Memory B cell (primary cell): ENCODE measurements at regions not wholly inside any gene's neighbourhood (a gene's known extent, or its start where the extent isn't known, plus 50 kb on each side); places are given as distances from the start of the nearest gene placed in this dataset.

Experiments
- ATAC-seq: fragments of 150-1000 bp; cut with Tn5 transposase; 2 replicates; pipeline ENCODE4 v1.10.0; 2021; ENCODE audit warnings: low read depth, mild to moderate bottlenecking, moderate library complexity
- DNase-seq, 2 donors: peaks; one replicate each; pipeline ENCODE4 v3.0.0; 2022; ENCODE audit warnings: low spot score in 2 of 2
- H3K27ac Mint-ChIP-seq: one replicate; pipeline ENCODE4 v1.8.0; 2022; ENCODE audit warnings: mild to moderate bottlenecking, moderate library complexity, mixed read lengths
- H3K27me3 Mint-ChIP-seq: one replicate; pipeline ENCODE4 v1.8.0; 2022; ENCODE audit warnings: mixed read lengths
- H3K36me3 Mint-ChIP-seq: one replicate; pipeline ENCODE4 v1.8.0; 2022; ENCODE audit warnings: mild to moderate bottlenecking, mixed read lengths
- H3K4me1 Mint-ChIP-seq: one replicate; pipeline ENCODE4 v1.8.0; 2022; ENCODE audit warnings: mixed read lengths
- H3K4me3 Mint-ChIP-seq: one replicate; pipeline ENCODE4 v1.8.0; 2022; ENCODE audit warnings: mild to moderate bottlenecking, moderate library complexity, mixed read lengths
- H3K9me3 Mint-ChIP-seq: one replicate; pipeline ENCODE4 v1.8.0; 2022; ENCODE audit warnings: mixed read lengths

GRCh38 chr3:159443266-159443665, 545.4 kb upstream of the IL12A start:
- H3K27ac Mint-ChIP-seq, result no peak overlapping the region

GRCh38 chr3:159447841-159448240, 540.8 kb upstream of the IL12A start:
- H3K4me1 Mint-ChIP-seq, result no peaks in the 10 kb centered on the region
- peaks cover 6% of the 10 kb centered on the region for H3K9me3 Mint-ChIP-seq
- no peaks in the 10 kb centered on the region for H3K27me3 Mint-ChIP-seq
- no peak overlapping the region for H3K27ac Mint-ChIP-seq
- no peak overlapping the region for H3K4me3 Mint-ChIP-seq
- no peak for DNase-seq
- no peak for ATAC-seq
- no peaks in the 10 kb centered on the region for H3K36me3 Mint-ChIP-seq

More at GRCh38 chr3:159443266-159443665, 545.4 kb upstream of the IL12A start:
- ATAC-seq (no peak), DNase-seq (no peak)
- no peaks in the 10 kb centered on the region for H3K27me3 Mint-ChIP-seq
- no peak overlapping the region for H3K4me3 Mint-ChIP-seq
- H3K36me3 Mint-ChIP-seq, result no peaks in the 10 kb centered on the region
- H3K9me3 Mint-ChIP-seq, result peaks cover 8% of the 10 kb centered on the region
- H3K4me1 Mint-ChIP-seq, result no peaks in the 10 kb centered on the region

DNA sequence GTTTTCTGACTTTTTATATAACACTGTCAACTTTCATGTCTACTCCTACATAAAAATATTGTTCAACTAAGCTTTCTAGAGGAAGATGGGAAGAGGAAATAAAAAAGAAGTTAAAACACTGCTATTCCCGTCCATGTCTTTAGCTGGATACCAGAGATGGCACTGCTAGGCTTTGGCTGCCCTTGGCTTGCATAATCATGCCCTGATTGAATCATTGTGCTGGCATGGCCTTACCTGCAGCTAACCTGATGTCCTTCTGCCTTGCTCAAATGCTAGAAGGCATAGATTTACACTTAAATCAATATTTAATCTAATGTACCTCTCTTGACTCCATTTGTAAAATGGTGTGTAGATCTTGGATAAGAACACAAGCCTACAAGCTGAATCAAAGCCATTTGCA, 539.7 kb upstream of the IL12A start:
- Mint-ChIP-seq H3K27ac (no peak overlapping the region), H3K27me3 (no peaks in the 10 kb centered on the region), H3K36me3 (no peaks in the 10 kb centered on the region), H3K4me1 (no peaks in the 10 kb centered on the region), H3K9me3 (peaks cover 6% of the 10 kb centered on the region), H3K4me3 (no peak overlapping the region)
- ATAC-seq (no peak), DNase-seq (no peak)

DNA sequence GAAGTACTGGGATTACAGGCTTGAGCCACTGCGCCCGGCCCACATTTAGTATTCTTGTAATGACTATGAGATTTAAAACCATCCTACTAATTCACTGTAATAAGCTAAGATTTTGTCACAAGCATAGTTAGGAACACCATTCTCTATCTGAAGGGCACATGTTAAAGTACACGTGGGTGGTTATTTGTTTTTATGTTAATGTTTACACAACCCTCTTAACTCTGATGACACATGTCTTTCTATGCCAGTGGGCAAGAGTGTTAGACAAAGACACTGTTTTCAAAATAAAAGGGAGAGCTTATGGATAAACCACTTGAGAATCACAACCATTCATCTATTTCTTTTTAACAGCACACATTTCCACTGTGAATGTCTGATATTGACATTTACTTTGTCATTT, 537.6 kb upstream of the IL12A start:
- Mint-ChIP-seq H3K27ac (no peak overlapping the region), H3K4me3 (no peak overlapping the region), H3K4me1 (no peaks in the 10 kb centered on the region), H3K36me3 (no peaks in the 10 kb centered on the region), H3K27me3 (no peaks in the 10 kb centered on the region), H3K9me3 (peaks cover 3% of the 10 kb centered on the region)
- ATAC-seq, result no peak
- no peak for DNase-seq

- H3K36me3 Mint-ChIP-seq, result no peaks in the 10 kb centered on the region
- H3K4me3 Mint-ChIP-seq, result no peak overlapping the region
- ATAC-seq, result no peak
Measured at GRCh38 chr3:159451482-159451881, 537.2 kb upstream of the IL12A start.

GRCh38 chr3:159453036-159453435, 535.6 kb upstream of the IL12A start:
- ATAC-seq, result no peak
- H3K36me3 Mint-ChIP-seq, result no peaks in the 10 kb centered on the region

More at GRCh38 chr3:159451482-159451881, 537.2 kb upstream of the IL12A start:
- Mint-ChIP-seq H3K27me3 (peaks cover 2% of the 10 kb centered on the region), H3K4me1 (no peaks in the 10 kb centered on the region), H3K9me3 (peaks cover 4% of the 10 kb centered on the region), H3K27ac (no peak overlapping the region)
- no peak for DNase-seq

DNA sequence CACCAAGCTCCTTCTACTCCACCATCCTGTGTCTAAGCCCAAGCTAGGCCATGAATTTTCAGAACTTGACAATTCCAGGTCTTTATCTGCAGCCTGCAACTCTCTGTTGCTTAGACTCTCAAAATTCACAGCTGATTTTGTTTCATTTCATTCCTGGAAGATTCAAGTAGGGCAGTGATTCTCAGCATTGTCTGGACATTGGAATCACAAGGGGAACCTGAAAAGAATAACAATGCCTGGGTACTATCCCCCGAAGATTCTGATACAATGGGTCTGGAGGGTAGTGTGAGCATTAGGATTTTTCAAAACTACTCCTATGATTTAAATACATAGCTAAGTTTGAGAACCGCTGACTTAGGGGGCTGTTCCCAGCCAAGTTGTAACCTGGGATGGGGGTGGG, 534.7 kb upstream of the IL12A start:
- no peak overlapping the region for H3K27ac Mint-ChIP-seq
- H3K36me3 Mint-ChIP-seq, result no peaks in the 10 kb centered on the region
- ATAC-seq (no peak), DNase-seq (no peak)
- H3K27me3 Mint-ChIP-seq, result peaks cover 2% of the 10 kb centered on the region
- peaks cover 4% of the 10 kb centered on the region for H3K9me3 Mint-ChIP-seq
- H3K4me1 Mint-ChIP-seq, result no peaks in the 10 kb centered on the region
- no peak overlapping the region for H3K4me3 Mint-ChIP-seq

More at GRCh38 chr3:159453036-159453435, 535.6 kb upstream of the IL12A start:
- Mint-ChIP-seq H3K4me1 (no peaks in the 10 kb centered on the region), H3K4me3 (no peak overlapping the region), H3K27ac (no peak overlapping the region), H3K27me3 (peaks cover 2% of the 10 kb centered on the region), H3K9me3 (peaks cover 4% of the 10 kb centered on the region)
- DNase-seq, result no peak

DNA sequence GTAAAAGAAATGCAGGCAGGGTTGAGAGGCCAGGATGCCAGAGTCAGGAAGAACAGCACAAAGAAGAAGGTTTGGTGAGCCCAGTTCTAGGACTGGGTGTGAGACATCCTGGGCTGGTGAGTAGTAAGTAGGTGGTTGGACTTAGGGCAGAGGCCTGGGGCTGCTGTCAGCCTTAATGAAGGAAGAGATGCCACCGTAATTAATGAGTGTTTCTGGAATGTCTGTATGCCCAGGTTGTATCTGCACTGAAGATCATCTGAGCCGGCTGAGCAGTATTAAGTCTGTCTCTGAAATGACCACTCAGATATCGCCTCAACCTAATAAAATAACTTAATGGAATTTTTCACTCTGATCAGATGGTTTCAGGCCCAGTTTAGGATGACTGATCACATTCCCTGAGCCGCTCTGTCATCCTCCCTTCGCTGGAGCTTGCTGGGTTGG, 532.9 kb upstream of the IL12A start:
- no peak for ATAC-seq
- no peaks in the 10 kb centered on the region for H3K36me3 Mint-ChIP-seq
- H3K27me3 Mint-ChIP-seq, result peaks cover 2% of the 10 kb centered on the region
- peaks cover 2% of the 10 kb centered on the region for H3K9me3 Mint-ChIP-seq
- DNase-seq, result no peak
- no peak overlapping the region for H3K27ac Mint-ChIP-seq
- H3K4me1 Mint-ChIP-seq, result no peaks in the 10 kb centered on the region
- no peak overlapping the region for H3K4me3 Mint-ChIP-seq

GRCh38 chr3:159458010-159458409, 530.6 kb upstream of the IL12A start:
- ATAC-seq, result no peak
- no peaks in the 10 kb centered on the region for H3K4me1 Mint-ChIP-seq
- no peak overlapping the region for H3K27ac Mint-ChIP-seq
- H3K36me3 Mint-ChIP-seq, result no peaks in the 10 kb centered on the region
- DNase-seq, result no peak
- H3K9me3 Mint-ChIP-seq, result peaks cover 7% of the 10 kb centered on the region
- H3K4me3 Mint-ChIP-seq, result no peak overlapping the region
- H3K27me3 Mint-ChIP-seq, result peaks cover 5% of the 10 kb centered on the region

DNA sequence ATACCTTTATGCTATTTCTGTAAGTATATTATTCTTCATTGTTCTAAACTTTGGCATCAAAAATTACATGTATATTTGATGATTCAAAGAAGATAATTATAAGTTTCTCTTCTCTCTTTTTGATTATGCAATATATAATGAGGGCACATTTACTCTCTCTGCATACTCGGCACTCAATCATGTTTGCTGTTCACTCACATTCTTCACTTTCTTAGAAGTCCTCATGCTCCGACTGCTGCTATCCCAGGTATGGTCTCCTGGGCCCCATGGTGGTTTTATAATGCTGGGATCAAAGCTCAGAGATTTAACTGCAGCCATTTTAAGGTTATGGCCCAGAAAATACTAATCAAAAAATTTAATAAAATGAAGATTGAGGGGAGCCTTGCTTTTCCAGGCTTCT, 529.7 kb upstream of the IL12A start:
- peaks cover 7% of the 10 kb centered on the region for H3K9me3 Mint-ChIP-seq
- DNase-seq (no peak), ATAC-seq (no peak)
- H3K27ac Mint-ChIP-seq, result no peak overlapping the region
- no peaks in the 10 kb centered on the region for H3K4me1 Mint-ChIP-seq
- no peak overlapping the region for H3K4me3 Mint-ChIP-seq
- H3K36me3 Mint-ChIP-seq, result no peaks in the 10 kb centered on the region
- peaks cover 5% of the 10 kb centered on the region for H3K27me3 Mint-ChIP-seq

DNA sequence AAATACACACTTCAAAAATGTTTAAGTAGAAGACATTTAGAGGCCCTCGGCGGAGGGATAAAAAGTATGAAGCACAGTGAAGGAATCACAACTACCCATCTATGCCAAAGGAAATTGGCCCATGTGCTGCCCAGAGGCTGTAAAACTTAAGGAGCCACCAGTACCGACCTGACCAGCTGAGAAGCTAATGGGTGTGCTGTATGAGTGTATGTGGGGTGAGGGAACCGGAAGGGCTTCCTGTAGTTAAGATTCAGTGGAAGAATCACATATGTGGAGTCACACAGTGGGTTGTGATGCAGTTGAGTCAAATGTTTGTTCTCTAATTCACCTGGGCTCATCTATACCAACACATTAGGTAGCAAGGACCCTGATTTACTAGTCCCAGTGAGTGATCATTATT, 516.0 kb upstream of the IL12A start:
- DNase-seq (no peak), ATAC-seq (no peak)

DNA sequence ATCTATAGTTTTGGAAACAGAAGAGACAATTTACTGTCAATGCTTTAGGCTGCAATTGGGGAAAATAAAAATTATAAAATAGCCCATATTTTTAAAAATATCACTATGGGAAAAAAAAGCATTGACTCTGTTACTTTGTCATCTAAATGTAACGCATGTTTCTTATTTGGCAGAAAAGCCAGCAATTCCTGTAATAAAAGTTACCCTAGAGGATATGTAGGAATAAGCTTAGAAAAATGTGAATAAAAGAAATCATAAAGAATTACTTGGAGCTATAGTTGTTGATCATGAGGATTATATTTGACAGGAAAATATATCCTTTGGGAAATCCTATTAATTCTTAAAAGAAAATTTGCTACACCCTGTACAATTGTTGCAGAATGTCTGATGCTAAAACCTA, 515.4 kb upstream of the IL12A start:
- no peaks in the 10 kb centered on the region for H3K27me3 Mint-ChIP-seq
- no peak overlapping the region for H3K4me3 Mint-ChIP-seq
- no peaks in the 10 kb centered on the region for H3K4me1 Mint-ChIP-seq
- H3K27ac Mint-ChIP-seq, result no peak overlapping the region
- no peaks in the 10 kb centered on the region for H3K9me3 Mint-ChIP-seq
- DNase-seq (no peak), ATAC-seq (no peak)
- no peaks in the 10 kb centered on the region for H3K36me3 Mint-ChIP-seq

More for the DNA sequence above, 516.0 kb upstream of the IL12A start:
- Mint-ChIP-seq H3K36me3 (no peaks in the 10 kb centered on the region), H3K4me1 (no peaks in the 10 kb centered on the region), H3K27me3 (no peaks in the 10 kb centered on the region), H3K9me3 (no peaks in the 10 kb centered on the region), H3K4me3 (no peak overlapping the region), H3K27ac (no peak overlapping the region)

GRCh38 chr3:159480046-159480445, 508.6 kb upstream of the IL12A start:
- no peaks in the 10 kb centered on the region for H3K36me3 Mint-ChIP-seq
- no peak for DNase-seq
- H3K4me1 Mint-ChIP-seq, result no peaks in the 10 kb centered on the region
- ATAC-seq, result no peak
- H3K4me3 Mint-ChIP-seq, result no peak overlapping the region
- H3K27ac Mint-ChIP-seq, result no peak overlapping the region
- H3K27me3 Mint-ChIP-seq, result no peaks in the 10 kb centered on the region
- no peaks in the 10 kb centered on the region for H3K9me3 Mint-ChIP-seq

DNA sequence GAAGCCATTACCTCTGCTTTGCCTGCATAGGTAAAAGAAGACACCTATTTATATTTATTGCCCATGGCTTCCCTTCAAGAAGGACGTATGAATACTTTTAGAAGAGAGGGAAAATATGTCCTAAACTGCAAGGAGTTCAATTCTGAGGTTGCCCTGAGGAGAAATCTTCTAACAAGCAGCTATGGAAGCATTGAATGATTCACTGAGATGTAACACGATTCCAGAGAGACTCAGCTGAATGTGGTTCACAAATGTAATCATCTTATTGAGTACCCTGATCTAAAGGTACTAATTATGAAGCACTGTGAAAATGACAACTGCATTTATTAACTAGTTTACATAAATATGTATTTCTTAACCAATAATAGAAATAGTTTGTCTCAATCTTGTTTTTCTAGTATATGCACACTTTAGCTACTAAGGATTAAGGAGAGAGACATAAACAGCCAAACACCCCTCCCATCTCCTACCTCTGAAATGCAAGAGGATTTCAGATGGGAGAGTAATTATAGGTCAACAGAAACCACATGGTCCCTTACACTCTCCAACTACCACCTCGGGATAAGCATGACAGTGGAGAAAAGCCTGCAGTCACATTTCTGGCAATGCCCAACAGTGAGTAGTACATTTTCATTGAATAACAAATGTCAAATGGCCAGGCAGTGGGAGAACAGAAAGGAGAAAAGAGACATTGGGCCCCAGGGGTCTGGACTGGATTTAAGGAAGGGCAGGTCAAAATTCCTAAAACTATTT, 506.2 kb upstream of the IL12A start:
- ATAC-seq, result no peak
- no peaks in the 10 kb centered on the region for H3K4me1 Mint-ChIP-seq
- peaks cover 2% of the 10 kb centered on the region for H3K27me3 Mint-ChIP-seq
- DNase-seq, result no peak
- no peaks in the 10 kb centered on the region for H3K9me3 Mint-ChIP-seq
- no peak overlapping the region for H3K4me3 Mint-ChIP-seq
- H3K36me3 Mint-ChIP-seq, result no peaks in the 10 kb centered on the region
- H3K27ac Mint-ChIP-seq, result no peak overlapping the region

GRCh38 chr3:159482994-159483367, 505.7 kb upstream of the IL12A start:
- ATAC-seq (no peak), DNase-seq (no peak)
- H3K4me3 Mint-ChIP-seq, result no peak overlapping the region
- no peaks in the 10 kb centered on the region for H3K9me3 Mint-ChIP-seq
- no peaks in the 10 kb centered on the region for H3K4me1 Mint-ChIP-seq
- H3K27me3 Mint-ChIP-seq, result peaks cover 2% of the 10 kb centered on the region
- H3K36me3 Mint-ChIP-seq, result no peaks in the 10 kb centered on the region
- H3K27ac Mint-ChIP-seq, result no peak overlapping the region
